Chondrocyte (in vitro differentiated cells): ENCODE measurements at regions not wholly inside any gene's neighbourhood (a gene's known extent, or its start where the extent isn't known, plus 50 kb on each side); places are given as distances from the start of the nearest gene placed in this dataset.

Experiments
- DNase-seq: peaks from one replicate; pipeline ENCODE4 v3.0.0; 2021; ENCODE audit warnings: mixed read lengths, low spot score
- H3K27ac Mint-ChIP-seq: one replicate; pipeline ENCODE4 v1.8.0; 2021; ENCODE audit warnings: mild to moderate bottlenecking, moderate library complexity, mixed read lengths; ENCODE audit not compliant: unreplicated experiment
- H3K27me3 Mint-ChIP-seq: 2 replicates; pipeline ENCODE4 v1.8.0; 2021; ENCODE audit warnings: low read depth, mixed read lengths
- H3K36me3 Mint-ChIP-seq: 2 replicates; pipeline ENCODE4 v1.8.0; 2021; ENCODE audit warnings: low read depth, mixed read lengths
- H3K4me1 Mint-ChIP-seq: 2 replicates; pipeline ENCODE4 v1.8.0; 2021; ENCODE audit warnings: low read depth, mild to moderate bottlenecking, mixed read lengths
- H3K4me3 Mint-ChIP-seq: one replicate; pipeline ENCODE4 v1.8.0; 2021; ENCODE audit warnings: mild to moderate bottlenecking, moderate library complexity, mixed read lengths; ENCODE audit not compliant: unreplicated experiment
- H3K9me3 Mint-ChIP-seq: 2 replicates; pipeline ENCODE4 v1.8.0; 2021; ENCODE audit warnings: low read depth, mixed read lengths
- CTCF ChIP-seq: fragments of 200-600 bp; sonication (generic); IDR thresholded peaks from 2 replicates; pipeline ENCODE4 v1.5.0; 2021; ENCODE audit warnings: antibody characterized with exemption, mild to moderate bottlenecking, moderate library complexity

GRCh38 chr7:81433692-81434331 is 336.0 kb downstream of the HGF start:
- no peaks in the 10 kb centered on the region for H3K27me3 Mint-ChIP-seq
- H3K27ac Mint-ChIP-seq = no peak overlapping the region
- DNase-seq = no peak
- peaks cover 4% of the 10 kb centered on the region for H3K4me1 Mint-ChIP-seq
- no peaks in the 10 kb centered on the region for H3K36me3 Mint-ChIP-seq
- no peak for TF ChIP-seq CTCF
- no peaks in the 10 kb centered on the region for H3K9me3 Mint-ChIP-seq
- H3K4me3 Mint-ChIP-seq = no peak overlapping the region

GRCh38 chr7:81433206-81433605 is 336.6 kb downstream of the HGF start:
- TF ChIP-seq CTCF = no peak
- no peak for DNase-seq
- H3K9me3 Mint-ChIP-seq = no peaks in the 10 kb centered on the region
- H3K4me3 Mint-ChIP-seq = no peak overlapping the region
- peaks cover 4% of the 10 kb centered on the region for H3K4me1 Mint-ChIP-seq
- no peak overlapping the region for H3K27ac Mint-ChIP-seq
- no peaks in the 10 kb centered on the region for H3K27me3 Mint-ChIP-seq
- H3K36me3 Mint-ChIP-seq = no peaks in the 10 kb centered on the region

DNA sequence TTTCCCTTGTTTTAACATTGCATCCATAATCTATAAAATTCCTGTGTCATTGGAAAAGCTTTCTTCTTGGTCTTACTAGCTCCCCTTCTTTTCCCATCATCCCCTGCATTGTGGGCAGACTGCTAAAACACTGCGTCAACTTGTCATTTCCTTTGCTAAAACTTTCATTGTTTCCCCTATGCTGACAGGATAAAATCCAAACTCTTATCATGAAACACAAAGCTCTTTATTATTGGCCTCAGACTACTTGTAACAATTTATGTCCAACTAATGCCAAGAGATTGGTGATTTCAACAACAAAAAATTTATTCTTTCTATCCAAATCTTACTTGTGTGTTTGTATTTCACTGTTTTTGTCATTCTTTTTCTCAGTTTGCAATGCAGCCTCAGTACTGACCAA is 339.1 kb downstream of the HGF start:
- no peak for DNase-seq
- H3K4me1 Mint-ChIP-seq = peaks cover 4% of the 10 kb centered on the region
- no peak overlapping the region for H3K27ac Mint-ChIP-seq

DNA sequence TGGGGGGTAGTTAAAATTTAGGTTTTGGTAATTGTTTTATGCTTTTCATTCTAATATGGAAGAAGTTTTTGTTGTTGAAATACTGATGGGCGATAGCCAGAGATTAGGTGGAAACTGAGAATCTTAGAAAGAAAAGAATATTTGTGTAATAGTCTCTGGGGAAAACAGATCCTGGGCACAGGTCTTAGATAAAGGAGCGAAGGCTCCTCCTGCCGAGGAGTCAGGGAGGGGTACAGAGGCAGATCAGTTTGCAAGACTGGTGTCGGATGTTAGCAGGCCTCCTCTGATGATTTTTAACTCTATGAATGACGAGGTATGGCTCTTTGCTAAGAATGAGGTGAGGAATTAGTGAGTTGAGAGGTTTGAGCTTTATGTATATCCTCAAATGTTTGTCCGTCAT is 339.7 kb downstream of the HGF start:
- peak; percentile 37 for TF ChIP-seq CTCF
- Mint-ChIP-seq H3K27ac (no peak overlapping the region), H3K4me1 (peaks cover 4% of the 10 kb centered on the region), H3K27me3 (no peaks in the 10 kb centered on the region), H3K4me3 (no peak overlapping the region), H3K36me3 (peaks cover 2% of the 10 kb centered on the region), H3K9me3 (no peaks in the 10 kb centered on the region)
- no peak for DNase-seq

More for the DNA sequence above, 339.1 kb downstream of the HGF start:
- no peak for TF ChIP-seq CTCF
- Mint-ChIP-seq H3K27me3 (no peaks in the 10 kb centered on the region), H3K4me3 (no peak overlapping the region), H3K36me3 (no peaks in the 10 kb centered on the region), H3K9me3 (no peaks in the 10 kb centered on the region)

DNA sequence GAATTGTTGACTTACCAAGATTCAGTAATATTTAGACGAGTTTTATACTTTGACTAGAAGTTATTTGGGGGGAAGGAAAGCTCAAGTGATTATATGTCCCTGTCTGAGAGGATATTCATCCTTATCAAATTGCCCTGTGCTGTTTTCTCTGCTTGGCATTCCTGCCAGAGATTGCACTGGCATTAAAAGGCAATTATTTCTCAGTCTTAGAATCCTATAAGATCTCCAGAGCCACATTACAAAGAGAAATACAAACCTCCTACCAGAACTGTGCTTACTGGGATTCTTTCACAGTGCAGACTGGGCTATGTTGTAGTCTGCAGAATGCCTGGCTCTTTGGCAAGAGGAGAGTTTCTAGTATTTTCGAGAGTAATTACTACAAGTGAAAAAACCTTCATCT is 342.4 kb downstream of the HGF start:
- no peaks in the 10 kb centered on the region for H3K27me3 Mint-ChIP-seq
- peaks cover 2% of the 10 kb centered on the region for H3K36me3 Mint-ChIP-seq
- no peak overlapping the region for H3K4me3 Mint-ChIP-seq
- H3K27ac Mint-ChIP-seq = no peak overlapping the region
- no peak for TF ChIP-seq CTCF
- no peak for DNase-seq
- H3K4me1 Mint-ChIP-seq = no peaks in the 10 kb centered on the region
- H3K9me3 Mint-ChIP-seq = no peaks in the 10 kb centered on the region
